ENCODE measurements at regions not wholly inside any gene's neighbourhood (a gene's known extent, or its start where the extent isn't known, plus 50 kb on each side); places are given as distances from the start of the nearest gene placed in this dataset.

- ChIA-PET POLR2A (no interaction called here), CTCF (interaction anchor here (0.7 kb wide), 1 partner anchor 59 kb away, joined by 3 read pairs; the partner anchor contains the start of gene IL6)
- TF ChIP-seq, protein P1, sequence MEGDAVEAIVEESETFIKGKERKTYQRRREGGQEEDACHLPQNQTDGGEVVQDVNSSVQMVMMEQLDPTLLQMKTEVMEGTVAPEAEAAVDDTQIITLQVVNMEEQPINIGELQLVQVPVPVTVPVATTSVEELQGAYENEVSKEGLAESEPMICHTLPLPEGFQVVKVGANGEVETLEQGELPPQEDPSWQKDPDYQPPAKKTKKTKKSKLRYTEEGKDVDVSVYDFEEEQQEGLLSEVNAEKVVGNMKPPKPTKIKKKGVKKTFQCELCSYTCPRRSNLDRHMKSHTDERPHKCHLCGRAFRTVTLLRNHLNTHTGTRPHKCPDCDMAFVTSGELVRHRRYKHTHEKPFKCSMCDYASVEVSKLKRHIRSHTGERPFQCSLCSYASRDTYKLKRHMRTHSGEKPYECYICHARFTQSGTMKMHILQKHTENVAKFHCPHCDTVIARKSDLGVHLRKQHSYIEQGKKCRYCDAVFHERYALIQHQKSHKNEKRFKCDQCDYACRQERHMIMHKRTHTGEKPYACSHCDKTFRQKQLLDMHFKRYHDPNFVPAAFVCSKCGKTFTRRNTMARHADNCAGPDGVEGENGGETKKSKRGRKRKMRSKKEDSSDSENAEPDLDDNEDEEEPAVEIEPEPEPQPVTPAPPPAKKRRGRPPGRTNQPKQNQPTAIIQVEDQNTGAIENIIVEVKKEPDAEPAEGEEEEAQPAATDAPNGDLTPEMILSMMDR (IDR thresholded peaks at IDR 0.05), result no peak
- H3K4me3 Mint-ChIP-seq, result no peak overlapping the region
- peaks cover 7% of the 10 kb centered on the region for H3K27me3 Mint-ChIP-seq
- peaks cover 25% of the 10 kb centered on the region for H3K4me1 Mint-ChIP-seq (ENCODE audit: low read depth)
- no peaks in the 10 kb centered on the region for H3K9me3 Mint-ChIP-seq
- intact Hi-C loops (cut with micrococcal nuclease), result no loop called here
- no peaks in the 10 kb centered on the region for H3K36me3 Mint-ChIP-seq (ENCODE audit: low read depth)
- no peak overlapping the region for H3K27ac Mint-ChIP-seq
- ATAC-seq, result no peak
- DNase-seq, result no peak
Observed at GRCh38 chr7:22667562-22668239, 59.3 kb upstream of the IL6 start.

DNA sequence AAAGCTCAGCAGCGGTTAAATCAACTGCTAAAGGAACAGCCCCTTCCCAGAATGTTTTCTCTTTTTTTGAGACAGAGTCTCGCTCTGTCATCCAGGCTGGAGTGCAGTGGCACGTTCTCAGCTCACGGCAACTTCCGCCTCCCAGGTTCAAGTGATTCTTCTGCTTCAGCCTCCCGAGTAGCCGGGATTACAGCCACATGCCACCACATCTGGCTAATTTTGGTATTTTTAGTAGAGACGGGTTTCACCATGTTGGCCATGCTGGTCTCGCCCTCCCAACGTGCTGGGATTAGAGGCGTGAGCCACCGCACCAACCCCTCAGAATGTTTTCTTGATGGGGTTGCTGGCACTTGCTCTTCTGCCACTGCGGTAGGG is 59.8 kb upstream of the IL6 start:
- DNase-seq (no peak), ATAC-seq (no peak)
- peaks cover 26% of the 10 kb centered on the region for H3K4me1 Mint-ChIP-seq (ENCODE audit: low read depth)
- peaks cover 9% of the 10 kb centered on the region for H3K27me3 Mint-ChIP-seq
- H3K4me3 Mint-ChIP-seq, result no peak overlapping the region
- ChIA-PET POLR2A (no interaction called here), CTCF (no interaction called here)
- TF ChIP-seq, protein P1 (IDR thresholded peaks at IDR 0.05), result no peak
- intact Hi-C loops (cut with micrococcal nuclease), result no loop called here
- no peaks in the 10 kb centered on the region for H3K9me3 Mint-ChIP-seq
- no peak overlapping the region for H3K27ac Mint-ChIP-seq
- no peaks in the 10 kb centered on the region for H3K36me3 Mint-ChIP-seq (ENCODE audit: low read depth)

GRCh38 chr7:22666732-22667131 is 60.3 kb upstream of the IL6 start:
- ChIA-PET CTCF (no interaction called here), POLR2A (no interaction called here)
- intact Hi-C loops (cut with micrococcal nuclease), result no loop called here
- ATAC-seq (no peak), DNase-seq (no peak)
- Mint-ChIP-seq H3K4me1 (ENCODE audit: low read depth) (peaks cover 29% of the 10 kb centered on the region), H3K27ac (no peak overlapping the region), H3K27me3 (peaks cover 10% of the 10 kb centered on the region), H3K9me3 (no peaks in the 10 kb centered on the region), H3K4me3 (no peak overlapping the region), H3K36me3 (ENCODE audit: low read depth) (no peaks in the 10 kb centered on the region)
- TF ChIP-seq, protein P1 (IDR thresholded peaks at IDR 0.05), result no peak

- peak; percentile 32 for ATAC-seq
- Mint-ChIP-seq H3K27ac (no peak overlapping the region), H3K36me3 (ENCODE audit: low read depth) (no peaks in the 10 kb centered on the region), H3K9me3 (no peaks in the 10 kb centered on the region), H3K4me3 (no peak overlapping the region), H3K4me1 (ENCODE audit: low read depth) (peaks cover 31% of the 10 kb centered on the region), H3K27me3 (peaks cover 13% of the 10 kb centered on the region)
- ChIA-PET CTCF (no interaction called here), POLR2A (no interaction called here)
- TF ChIP-seq, protein P1 (IDR thresholded peaks at IDR 0.05), result no peak
- peak; percentile 65 for DNase-seq
- intact Hi-C loops (cut with micrococcal nuclease), result no loop called here
Observed at GRCh38 chr7:22665923-22666322, 61.1 kb upstream of the IL6 start.

DNA sequence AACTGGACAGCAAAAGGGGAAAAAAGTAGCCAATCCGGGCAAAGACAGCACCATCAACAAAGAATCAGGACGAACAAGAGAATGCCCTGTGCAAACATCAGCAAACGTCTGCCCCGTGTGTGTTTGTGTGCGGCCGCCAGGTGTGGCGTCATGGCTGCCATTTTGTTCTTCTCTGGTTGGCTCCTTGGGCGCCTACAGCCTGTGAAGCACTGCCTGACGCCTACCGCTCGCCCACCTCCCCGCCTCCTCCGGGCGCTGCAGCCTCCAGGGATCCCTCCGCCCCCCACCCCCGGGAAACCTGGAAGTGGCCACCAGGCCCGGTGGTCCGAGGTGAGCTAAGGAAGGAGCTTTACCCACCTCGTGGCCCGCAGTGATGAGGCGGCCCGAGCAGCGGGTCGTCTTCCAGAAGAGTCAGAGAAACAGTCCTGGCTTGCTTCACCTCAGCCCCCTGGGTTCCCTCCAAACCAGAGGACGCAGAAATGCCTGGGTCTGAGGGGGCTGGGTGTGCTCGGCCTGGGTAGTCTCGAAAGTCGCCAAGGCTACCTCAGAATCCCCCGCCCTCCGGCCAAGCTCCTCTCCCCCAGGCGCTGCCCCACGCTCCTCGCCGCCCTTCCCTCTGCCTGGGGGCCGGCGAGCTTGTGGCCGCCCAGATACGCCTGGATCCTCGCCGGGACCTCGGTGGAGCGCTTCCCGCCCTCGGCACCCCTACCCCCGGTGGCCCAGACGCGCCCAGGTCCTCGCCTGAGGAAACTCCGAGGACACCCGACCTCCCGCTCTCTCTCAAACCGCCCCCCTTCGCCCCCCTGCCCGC is 61.8 kb upstream of the IL6 start:
- ChIA-PET POLR2A (no interaction called here), CTCF (no interaction called here)
- H3K4me1 Mint-ChIP-seq (ENCODE audit: low read depth), result peaks cover 31% of the 10 kb centered on the region
- DNase-seq, result no peak
- ATAC-seq, result no peak
- H3K27ac Mint-ChIP-seq, result no peak overlapping the region
- peaks cover 13% of the 10 kb centered on the region for H3K27me3 Mint-ChIP-seq
- TF ChIP-seq, protein P1 (IDR thresholded peaks at IDR 0.05), result no peak
- H3K9me3 Mint-ChIP-seq, result no peaks in the 10 kb centered on the region
- H3K4me3 Mint-ChIP-seq, result no peak overlapping the region
- H3K36me3 Mint-ChIP-seq (ENCODE audit: low read depth), result no peaks in the 10 kb centered on the region
- intact Hi-C loops (cut with micrococcal nuclease), result loop anchor here (5.0 kb wide), 1 partner anchor 62 kb away; the partner anchor contains the start of gene IL6
